Naive B cell (primary cell): ENCODE measurements at regions not wholly inside any gene's neighbourhood (a gene's known extent, or its start where the extent isn't known, plus 50 kb on each side); places are given as distances from the start of the nearest gene placed in this dataset.

Source experiments
- ATAC-seq, 2 donors: fragments of 150-1000 bp; cut with Tn5 transposase; 2 replicates each; pipeline ENCODE4 v1.10.0; 2021; ENCODE audit warnings: low read depth in 2 of 2, mild to moderate bottlenecking in 2 of 2, moderate library complexity in 2 of 2
- DNase-seq: peaks from one replicate; pipeline ENCODE4 v3.0.0; 2022
- H3K27ac Mint-ChIP-seq, 6 donors: one replicate each; pipeline ENCODE4 v1.8.0; 2020 to 2022; ENCODE audit warnings: mild to moderate bottlenecking in 6 of 6, mixed read lengths in 6 of 6, moderate library complexity in 5 of 6, inconsistent platforms in 2 of 6
- H3K27me3 Mint-ChIP-seq, 3 donors: one replicate each; pipeline ENCODE4 v1.8.0; 2021 to 2022; ENCODE audit warnings: mixed read lengths in 3 of 3, mild to moderate bottlenecking in 1 of 3
- H3K36me3 Mint-ChIP-seq, 2 donors: one replicate each; pipeline ENCODE4 v1.8.0; 2020 to 2022; ENCODE audit warnings: mixed read lengths in 2 of 2, inconsistent platforms in 1 of 2, mild to moderate bottlenecking in 1 of 2
- H3K4me1 Mint-ChIP-seq, 3 donors: one replicate each; pipeline ENCODE4 v1.8.0; 2020 to 2022; ENCODE audit warnings: mixed read lengths in 3 of 3, inconsistent platforms in 1 of 3, mild to moderate bottlenecking in 1 of 3, moderate library complexity in 1 of 3
- H3K4me3 Mint-ChIP-seq, 8 donors: one replicate each; pipeline ENCODE4 v1.8.0; 2020 to 2022; ENCODE audit warnings: mild to moderate bottlenecking in 8 of 8, mixed read lengths in 8 of 8, moderate library complexity in 8 of 8, inconsistent platforms in 2 of 8
- H3K9me3 Mint-ChIP-seq, 7 donors: one replicate each; pipeline ENCODE4 v1.8.0; 2020 to 2022; ENCODE audit warnings: mixed read lengths in 7 of 7, mild to moderate bottlenecking in 5 of 7, inconsistent platforms in 2 of 7, moderate library complexity in 1 of 7

DNA sequence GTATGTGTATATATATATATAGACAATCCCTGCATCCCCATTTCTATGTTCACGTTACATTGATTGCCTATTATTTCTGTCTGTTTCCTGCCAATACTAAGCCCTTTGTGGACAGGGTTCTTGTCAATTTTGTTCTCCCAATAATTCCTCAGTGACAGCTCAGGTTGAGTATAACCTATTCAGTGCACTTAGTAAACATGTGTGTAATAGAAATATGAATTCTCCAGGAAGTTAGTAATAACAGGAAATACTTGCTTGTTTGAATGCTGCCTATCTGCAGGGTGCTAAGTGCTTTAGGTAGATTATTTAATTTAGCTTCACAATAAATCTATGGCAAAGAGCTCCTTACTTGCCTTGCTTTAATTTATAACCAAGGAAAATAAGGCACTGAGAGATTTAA, 52.8 kb upstream of the PTGFR start:
- Mint-ChIP-seq H3K27me3 (no peaks in the 10 kb centered on the region), H3K36me3 (no peaks in the 10 kb centered on the region), H3K9me3 (peaks cover 2 to 19% (median 4%) of the 10 kb centered on the region in 7 donors), H3K4me1 (no peaks in the 10 kb centered on the region), H3K4me3 (no peak overlapping the region), H3K27ac (no peak overlapping the region)
- DNase-seq (no peak), ATAC-seq (no peak)

DNA sequence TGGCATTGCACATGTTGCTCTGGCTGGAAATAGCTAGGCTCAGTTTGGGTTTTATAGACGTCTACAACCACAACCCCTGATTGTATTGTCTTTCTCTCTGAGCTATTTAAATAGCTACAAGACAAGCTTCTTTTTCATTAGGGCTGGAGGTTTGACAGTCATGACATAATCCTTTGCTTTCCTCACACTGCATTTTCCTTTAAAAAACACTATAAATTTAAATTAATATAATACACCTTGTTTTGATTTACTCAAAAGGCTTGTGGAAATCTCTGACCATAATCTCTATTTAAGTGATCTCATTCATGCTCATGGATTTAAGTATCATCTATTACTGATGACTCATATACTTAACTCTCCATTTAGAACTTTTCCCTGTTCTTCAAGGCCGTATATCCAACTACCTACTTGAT, 50.4 kb upstream of the PTGFR start:
- ATAC-seq (no peak), DNase-seq (no peak)
- Mint-ChIP-seq H3K27me3 (no peaks in the 10 kb centered on the region), H3K4me3 (no peak overlapping the region), H3K27ac (no peak overlapping the region), H3K36me3 (no peaks in the 10 kb centered on the region), H3K4me1 (no peaks in the 10 kb centered on the region), H3K9me3 (peaks cover 0 to 7% (median 2%) of the 10 kb centered on the region in 7 donors)
